Natural killer cell treated with Interleukin-12 subunit alpha and Interleukin-12 subunit beta and Interleukin-15 and Interleukin-18, amount 100 ng/mL, for 72 hours (primary cell): ENCODE measurements at regions not wholly inside any gene's neighbourhood (a gene's known extent, or its start where the extent isn't known, plus 50 kb on each side); places are given as distances from the start of the nearest gene placed in this dataset.

Experiments
- ATAC-seq, 2 donors: fragments of 150-1000 bp; cut with Tn5 transposase in 1 of 2; sonication (Bioruptor Pico), chemical (Tn5 transposase) in 1 of 2; 2 replicates each; pipeline ENCODE4 v1.10.0; 2021
- DNase-seq: peaks from one replicate; pipeline ENCODE4 v3.0.0; 2022; ENCODE audit warnings: low spot score
- H3K27ac Mint-ChIP-seq, 2 donors: 1 replicate in 1 of 2; 2 replicates in 1 of 2; pipeline ENCODE4 v1.8.0; 2022; ENCODE audit warnings: mixed read lengths in 2 of 2, mild to moderate bottlenecking in 1 of 2, moderate library complexity in 1 of 2
- H3K27me3 Mint-ChIP-seq, 2 donors: 1 replicate in 1 of 2; 2 replicates in 1 of 2; pipeline ENCODE4 v1.8.0; 2022; ENCODE audit warnings: mixed read lengths in 2 of 2
- H3K36me3 Mint-ChIP-seq: one replicate; pipeline ENCODE4 v1.8.0; 2022; ENCODE audit warnings: mixed read lengths
- H3K4me1 Mint-ChIP-seq, 2 donors: 1 replicate in 1 of 2; 2 replicates in 1 of 2; pipeline ENCODE4 v1.8.0; 2022; ENCODE audit warnings: low read depth in 2 of 2, mixed read lengths in 2 of 2, mild to moderate bottlenecking in 1 of 2
- H3K4me3 Mint-ChIP-seq: one replicate; pipeline ENCODE4 v1.8.0; 2022; ENCODE audit warnings: mixed read lengths
- H3K9me3 Mint-ChIP-seq: 2 replicates; pipeline ENCODE4 v1.8.0; 2022; ENCODE audit warnings: mixed read lengths

- Mint-ChIP-seq H3K4me3 (no peak overlapping the region), H3K36me3 (no peaks in the 10 kb centered on the region), H3K27me3 (no peaks in the 10 kb centered on the region), H3K9me3 (peaks cover 24% of the 10 kb centered on the region), H3K27ac (no peak overlapping the region), H3K4me1 (no peaks in the 10 kb centered on the region)
- ATAC-seq, result no peak
- no peak for DNase-seq
Observed at GRCh38 chr5:9847631-9848030, 217.5 kb upstream of the TAS2R1 start.

GRCh38 chr5:9845185-9845584 is 215.0 kb upstream of the TAS2R1 start:
- Mint-ChIP-seq H3K4me1 (no peaks in the 10 kb centered on the region), H3K27ac (no peak overlapping the region), H3K27me3 (no peaks in the 10 kb centered on the region), H3K9me3 (peaks cover 26% of the 10 kb centered on the region), H3K4me3 (no peak overlapping the region), H3K36me3 (no peaks in the 10 kb centered on the region)
- ATAC-seq (no peak), DNase-seq (no peak)

GRCh38 chr5:9841516-9842170 is 211.5 kb upstream of the TAS2R1 start:
- no peak overlapping the region for H3K27ac Mint-ChIP-seq
- no peak overlapping the region for H3K4me3 Mint-ChIP-seq
- peaks cover 19% of the 10 kb centered on the region for H3K9me3 Mint-ChIP-seq
- no peaks in the 10 kb centered on the region for H3K4me1 Mint-ChIP-seq
- H3K27me3 Mint-ChIP-seq, result no peaks in the 10 kb centered on the region
- no peak for DNase-seq
- ATAC-seq, result no peak
- H3K36me3 Mint-ChIP-seq, result no peaks in the 10 kb centered on the region

GRCh38 chr5:9838916-9839315 is 208.8 kb upstream of the TAS2R1 start:
- no peak overlapping the region for H3K27ac Mint-ChIP-seq
- peaks cover 10% of the 10 kb centered on the region for H3K9me3 Mint-ChIP-seq
- H3K27me3 Mint-ChIP-seq, result no peaks in the 10 kb centered on the region
- ATAC-seq, result no peak
- no peaks in the 10 kb centered on the region for H3K4me1 Mint-ChIP-seq
- no peak for DNase-seq
- H3K4me3 Mint-ChIP-seq, result no peak overlapping the region
- H3K36me3 Mint-ChIP-seq, result no peaks in the 10 kb centered on the region

- DNase-seq (no peak), ATAC-seq (no peak)
- H3K27me3 Mint-ChIP-seq, result no peaks in the 10 kb centered on the region
- H3K9me3 Mint-ChIP-seq, result peaks cover 7% of the 10 kb centered on the region
- H3K4me1 Mint-ChIP-seq, result no peaks in the 10 kb centered on the region
- H3K36me3 Mint-ChIP-seq, result no peaks in the 10 kb centered on the region
- no peak overlapping the region for H3K27ac Mint-ChIP-seq
- no peak overlapping the region for H3K4me3 Mint-ChIP-seq
Observed at GRCh38 chr5:9834871-9835770, 205.0 kb upstream of the TAS2R1 start.

GRCh38 chr5:9833871-9834270 is 203.7 kb upstream of the TAS2R1 start:
- H3K27me3 Mint-ChIP-seq, result no peaks in the 10 kb centered on the region
- ATAC-seq (no peak), DNase-seq (no peak)
- no peaks in the 10 kb centered on the region for H3K36me3 Mint-ChIP-seq
- H3K9me3 Mint-ChIP-seq, result peaks cover 9% of the 10 kb centered on the region
- no peak overlapping the region for H3K4me3 Mint-ChIP-seq
- no peaks in the 10 kb centered on the region for H3K4me1 Mint-ChIP-seq
- H3K27ac Mint-ChIP-seq, result no peak overlapping the region

GRCh38 chr5:9832921-9833320 is 202.8 kb upstream of the TAS2R1 start:
- H3K4me3 Mint-ChIP-seq, result no peak overlapping the region
- peaks cover 9% of the 10 kb centered on the region for H3K9me3 Mint-ChIP-seq
- no peaks in the 10 kb centered on the region for H3K27me3 Mint-ChIP-seq
- no peaks in the 10 kb centered on the region for H3K36me3 Mint-ChIP-seq
- no peaks in the 10 kb centered on the region for H3K4me1 Mint-ChIP-seq
- H3K27ac Mint-ChIP-seq, result no peak overlapping the region
- DNase-seq (no peak), ATAC-seq (no peak)

- no peak overlapping the region for H3K4me3 Mint-ChIP-seq
- H3K4me1 Mint-ChIP-seq, result no peaks in the 10 kb centered on the region
- ATAC-seq, result no peak
- DNase-seq, result no peak
- H3K9me3 Mint-ChIP-seq, result peaks cover 12% of the 10 kb centered on the region
- no peaks in the 10 kb centered on the region for H3K36me3 Mint-ChIP-seq
- H3K27me3 Mint-ChIP-seq, result no peaks in the 10 kb centered on the region
- H3K27ac Mint-ChIP-seq, result no peak overlapping the region
Observed at GRCh38 chr5:9831823-9832222, 201.7 kb upstream of the TAS2R1 start.

GRCh38 chr5:9830184-9830583 is 200.0 kb upstream of the TAS2R1 start:
- ATAC-seq, result no peak
- H3K36me3 Mint-ChIP-seq, result no peaks in the 10 kb centered on the region

GRCh38 chr5:9829621-9830020 is 199.5 kb upstream of the TAS2R1 start:
- Mint-ChIP-seq H3K36me3 (no peaks in the 10 kb centered on the region), H3K27ac (no peak overlapping the region), H3K4me1 (no peaks in the 10 kb centered on the region), H3K27me3 (no peaks in the 10 kb centered on the region), H3K9me3 (peaks cover 10% of the 10 kb centered on the region), H3K4me3 (no peak overlapping the region)
- no peak for ATAC-seq
- no peak for DNase-seq

More at GRCh38 chr5:9830184-9830583, 200.0 kb upstream of the TAS2R1 start:
- H3K9me3 Mint-ChIP-seq, result peaks cover 10% of the 10 kb centered on the region
- DNase-seq, result no peak
- H3K27ac Mint-ChIP-seq, result no peak overlapping the region
- H3K4me3 Mint-ChIP-seq, result no peak overlapping the region
- H3K27me3 Mint-ChIP-seq, result no peaks in the 10 kb centered on the region
- H3K4me1 Mint-ChIP-seq, result no peaks in the 10 kb centered on the region

GRCh38 chr5:9820691-9821449 is 190.7 kb upstream of the TAS2R1 start:
- no peaks in the 10 kb centered on the region for H3K4me1 Mint-ChIP-seq
- no peak overlapping the region for H3K4me3 Mint-ChIP-seq
- H3K27ac Mint-ChIP-seq, result no peak overlapping the region
- ATAC-seq (no peak), DNase-seq (no peak)
- no peaks in the 10 kb centered on the region for H3K27me3 Mint-ChIP-seq
- H3K9me3 Mint-ChIP-seq, result peaks cover 7% of the 10 kb centered on the region
- H3K36me3 Mint-ChIP-seq, result no peaks in the 10 kb centered on the region

GRCh38 chr5:9818340-9818845 is 188.2 kb upstream of the TAS2R1 start:
- Mint-ChIP-seq H3K27me3 (no peaks in the 10 kb centered on the region), H3K4me1 (no peaks in the 10 kb centered on the region), H3K9me3 (peaks cover 10% of the 10 kb centered on the region), H3K36me3 (no peaks in the 10 kb centered on the region), H3K27ac (no peak overlapping the region), H3K4me3 (no peak overlapping the region)
- DNase-seq (no peak), ATAC-seq (peak in 1 of 2 donors; percentile 6)

- DNase-seq (no peak), ATAC-seq (no peak)
- Mint-ChIP-seq H3K36me3 (no peaks in the 10 kb centered on the region), H3K4me3 (no peak overlapping the region), H3K4me1 (no peaks in the 10 kb centered on the region), H3K27me3 (no peaks in the 10 kb centered on the region), H3K27ac (no peak overlapping the region), H3K9me3 (peaks cover 10% of the 10 kb centered on the region)
Observed at GRCh38 chr5:9817819-9818218, 187.7 kb upstream of the TAS2R1 start.

- no peak for DNase-seq
- H3K4me1 Mint-ChIP-seq, result no peaks in the 10 kb centered on the region
- no peak for ATAC-seq
- peaks cover 21% of the 10 kb centered on the region for H3K9me3 Mint-ChIP-seq
- no peak overlapping the region for H3K4me3 Mint-ChIP-seq
- H3K27ac Mint-ChIP-seq, result no peak overlapping the region
- no peaks in the 10 kb centered on the region for H3K27me3 Mint-ChIP-seq
- no peaks in the 10 kb centered on the region for H3K36me3 Mint-ChIP-seq
Observed at GRCh38 chr5:9815051-9815450, 184.9 kb upstream of the TAS2R1 start.
